HepG2 (cell line): ENCODE measurements at regions not wholly inside any gene's neighbourhood (a gene's known extent, or its start where the extent isn't known, plus 50 kb on each side); places are given as distances from the start of the nearest gene placed in this dataset.

Experiments used
- ATAC-seq: fragments of 200-7000 bp; cut with Tn5 transposase; 3 replicates; pipeline ENCODE4 v1.9.1; 2020; ENCODE audit warnings: mild to moderate bottlenecking, moderate library complexity
- BruUV-seq: library from RNA; stranded (reverse); fragments of 400-500 nt; replicated peaks from 2 replicates; lab custom pipeline; 2021; lab: Mats Ljungman, UMichigan
- CTCF ChIA-PET: fragments of 300-600 bp; formaldehyde crosslinking; extraction: SDS; loops from one replicate; lab custom pipeline; 2021; ENCODE audit warnings: low total read pairs, inconsistent platforms, low intra/inter-chr PET ratio; lab: Yijun Ruan, JAX
- POLR2A ChIA-PET: fragments of 350-600 bp; sonication (Branson Sonifier 250); formaldehyde crosslinking; loops from one replicate; lab custom pipeline; 2020; ENCODE audit warnings: antibody characterized with exemption, inconsistent platforms; lab: Yijun Ruan, JAX
- DNase-seq: peaks from one replicate; pipeline ENCODE4 v3.0.0-alpha.2; 2015; ENCODE audit warnings: low spot score
- FAIRE-seq: peaks from 3 replicates; lab custom pipeline; 2011; peaks lifted over from hg19 to GRCh38; lab: Jason Lieb, UNC
- H2AFZ ChIP-seq: one replicate; pipeline ENCODE4 v1.6.1; 2011; ENCODE audit warnings: low read length, inconsistent platforms
- H3K27ac ChIP-seq: fragments of 300-600 bp; 3 replicates; pipeline ENCODE4 v1.8.0; 2011; ENCODE audit warnings: mixed run types, mild to moderate bottlenecking, mixed read lengths, low read length, inconsistent platforms; ENCODE audit not compliant: insufficient read depth; ENCODE audit errors: extremely low read length
- H3K27me3 ChIP-seq, 2 experiments: fragments of 200-600 bp in 1 of 2; 2 replicates in 1 of 2; 3 replicates in 1 of 2; pipeline versions ENCODE4 v1.6.0 to v1.8.0; 2011; ENCODE audit warnings: low read length in 2 of 2, mild to moderate bottlenecking in 2 of 2, moderate library complexity in 2 of 2, inconsistent platforms in 1 of 2; ENCODE audit not compliant: insufficient read depth in 2 of 2, control insufficient read depth in 1 of 2
- H3K36me3 ChIP-seq, 2 experiments: fragments of 200-600 bp in 1 of 2; replicated peaks in 1 of 2; 2 replicates in 1 of 2; 3 replicates in 1 of 2; pipeline versions ENCODE4 v1.5.1 to v1.8.0; 2011; ENCODE audit warnings: low read length in 2 of 2, inconsistent platforms in 1 of 2; ENCODE audit not compliant: insufficient read depth in 2 of 2, control insufficient read depth in 1 of 2
- H3K4me1 ChIP-seq: 2 replicates; pipeline ENCODE4 v1.5.1; 2012; ENCODE audit warnings: low read length, inconsistent platforms; ENCODE audit not compliant: insufficient read depth
- H3K4me2 ChIP-seq: 2 replicates; pipeline ENCODE4 v1.6.0; 2011; ENCODE audit warnings: low read depth, low read length, inconsistent platforms
- H3K4me3 ChIP-seq, 3 experiments: fragments of 200-600 bp in 1 of 3; sonication (generic), shearing (Covaris generic) in 1 of 3; replicated peaks in 1 of 3; 2 replicates each; pipeline ENCODE4 v1.5.1; 2011 to 2016; ENCODE audit warnings: low read length in 3 of 3, inconsistent platforms in 2 of 3, low read depth in 2 of 3, mild to moderate bottlenecking in 2 of 3, control low read depth in 1 of 3, mixed read lengths in 1 of 3; ENCODE audit not compliant: insufficient read depth in 1 of 3
- H3K79me2 ChIP-seq: one replicate; pipeline ENCODE4 v1.6.1; 2011; ENCODE audit warnings: low read length, inconsistent platforms; ENCODE audit not compliant: insufficient read depth
- H3K9ac ChIP-seq: 2 replicates; pipeline ENCODE4 v1.6.0; 2011; ENCODE audit warnings: mild to moderate bottlenecking, low read depth, low read length, inconsistent platforms; ENCODE audit not compliant: insufficient read depth
- H3K9me3 ChIP-seq: 2 replicates; pipeline ENCODE4 v1.5.1; 2012; ENCODE audit warnings: mild to moderate bottlenecking, low read length
- H4K20me1 ChIP-seq: 2 replicates; pipeline ENCODE4 v1.6.0; 2011; ENCODE audit warnings: inconsistent platforms, mild to moderate bottlenecking, low read length, moderate library complexity; ENCODE audit not compliant: insufficient read depth
- GTF2F1 ChIP-seq: fragments of 150-350 bp; IDR thresholded peaks from 2 replicates; pipeline ENCODE4 v1.6.1; 2014; ENCODE audit warnings: low read length
- HOXA3 ChIP-seq: sonication (generic); formaldehyde crosslinking; IDR thresholded peaks from 2 replicates; pipeline ENCODE4 v1.5.0; 2020; ENCODE audit warnings: missing genetic modification reagents
- MAZ ChIP-seq, 2 experiments: sonication (generic) in 1 of 2; formaldehyde crosslinking in 1 of 2; IDR thresholded peaks; 2 replicates each; pipeline versions ENCODE4 v1.5.0 to v1.6.1; 2012 to 2020; ENCODE audit warnings: low read depth in 2 of 2, mild to moderate bottlenecking in 2 of 2, borderline replicate concordance in 1 of 2, improper control_type of control experiment in 1 of 2, low read length in 1 of 2, missing genetic modification reagents in 1 of 2, moderate library complexity in 1 of 2
- TAF1 ChIP-seq: sonication (generic); formaldehyde crosslinking; IDR thresholded peaks from 2 replicates; pipeline ENCODE4 v1.4.0; 2020; ENCODE audit warnings: missing genetic modification reagents
- TBL1XR1 ChIP-seq: fragments of 150-350 bp; IDR thresholded peaks from 2 replicates; pipeline ENCODE4 v1.6.1; 2014; ENCODE audit warnings: borderline replicate concordance, low read length; ENCODE audit not compliant: partially characterized antibody
- ZFYVE20 ChIP-seq: sonication (generic); formaldehyde crosslinking; IDR thresholded peaks from 2 replicates; pipeline ENCODE4 v1.8.0; 2023; ENCODE audit warnings: low read depth, mild to moderate bottlenecking, moderate library complexity, missing genetic modification reagents, borderline replicate concordance
- ZNF468 ChIP-seq: sonication (generic); formaldehyde crosslinking; IDR thresholded peaks from 2 replicates; pipeline ENCODE4 v1.8.0; 2022; ENCODE audit warnings: mild to moderate bottlenecking, moderate library complexity, missing genetic modification reagents
- WGBS: methylation state at CpG from one replicate; pipeline ENCODE4 v1.1.6; 2017; ENCODE audit warnings: low lambda C conversion rate; 5-methylcytosine and 5-hydroxymethylcytosine counted together
- in situ Hi-C: cut with HindIII; loops from 2 replicates; pipeline ENCODE4 v1.10.0; 2017; ENCODE audit warnings: low pct_unique_long_range_greater_than_20kb; ENCODE audit not compliant: extremely low pct_ligation_motif_present
- intact Hi-C: fragments of 100-400 bp; cut with micrococcal nuclease; formaldehyde crosslinking; loops from one replicate; pipeline ENCODE4 v1.10.0; 2022; ENCODE audit not compliant: unreplicated experiment
- TF ChIP-seq, protein P1 (sequence below), 2 experiments: sonication (generic) in 1 of 2; formaldehyde crosslinking in 1 of 2; IDR thresholded peaks; 2 replicates each; pipeline versions ENCODE4 v1.4.0 to v1.6.1; 2018 to 2020; ENCODE audit warnings: missing genetic modification reagents in 2 of 2, borderline replicate concordance in 1 of 2, low read depth in 1 of 2, mild to moderate bottlenecking in 1 of 2, missing biosample characterization in 1 of 2
- TF ChIP-seq, protein P2 (sequence below): sonication (generic); formaldehyde crosslinking; IDR thresholded peaks from 2 replicates; pipeline ENCODE4 v1.5.0; 2020; ENCODE audit warnings: missing genetic modification reagents
- TF ChIP-seq, protein P3 (sequence below): sonication (generic); formaldehyde crosslinking; IDR thresholded peaks from 2 replicates; pipeline ENCODE4 v1.5.1; 2020; ENCODE audit warnings: missing genetic modification reagents, mild to moderate bottlenecking, borderline replicate concordance
- TF ChIP-seq, protein P4 (sequence below): sonication (generic); formaldehyde crosslinking; IDR thresholded peaks from 2 replicates; pipeline ENCODE4 v1.5.0; 2020; ENCODE audit warnings: missing genetic modification reagents

DNA sequence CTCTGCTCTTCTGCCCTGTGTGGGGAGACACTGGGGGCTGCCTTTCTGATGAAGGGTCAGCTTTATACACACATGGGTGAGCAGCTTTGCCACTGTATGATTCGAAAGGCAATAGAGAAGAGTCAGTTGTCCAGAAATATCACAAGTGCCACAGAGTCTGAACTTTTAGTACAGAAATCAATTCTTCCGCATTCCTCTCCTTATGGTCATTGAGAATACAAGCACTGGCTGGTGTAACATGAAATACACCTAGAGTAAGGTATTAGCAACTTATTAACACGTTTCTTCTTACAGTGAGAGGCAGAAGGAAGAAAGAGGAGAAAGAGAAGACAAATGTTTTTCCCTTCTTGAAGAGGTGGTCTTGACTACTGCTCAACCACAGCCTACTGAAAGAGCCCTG lies 579.2 kb downstream of the ZEB2 start:
- no peak for FAIRE-seq
- H3K4me3 ChIP-seq: no peak overlapping the region
- no peak overlapping the region for H3K27ac ChIP-seq
- H4K20me1 ChIP-seq: no peaks in the 10 kb centered on the region
- H3K79me2 ChIP-seq: no peaks in the 10 kb centered on the region
- no peak overlapping the region for H2AFZ ChIP-seq
- ChIA-PET POLR2A (no interaction called here), CTCF (no interaction called here)
- TF ChIP-seq, protein P1, sequence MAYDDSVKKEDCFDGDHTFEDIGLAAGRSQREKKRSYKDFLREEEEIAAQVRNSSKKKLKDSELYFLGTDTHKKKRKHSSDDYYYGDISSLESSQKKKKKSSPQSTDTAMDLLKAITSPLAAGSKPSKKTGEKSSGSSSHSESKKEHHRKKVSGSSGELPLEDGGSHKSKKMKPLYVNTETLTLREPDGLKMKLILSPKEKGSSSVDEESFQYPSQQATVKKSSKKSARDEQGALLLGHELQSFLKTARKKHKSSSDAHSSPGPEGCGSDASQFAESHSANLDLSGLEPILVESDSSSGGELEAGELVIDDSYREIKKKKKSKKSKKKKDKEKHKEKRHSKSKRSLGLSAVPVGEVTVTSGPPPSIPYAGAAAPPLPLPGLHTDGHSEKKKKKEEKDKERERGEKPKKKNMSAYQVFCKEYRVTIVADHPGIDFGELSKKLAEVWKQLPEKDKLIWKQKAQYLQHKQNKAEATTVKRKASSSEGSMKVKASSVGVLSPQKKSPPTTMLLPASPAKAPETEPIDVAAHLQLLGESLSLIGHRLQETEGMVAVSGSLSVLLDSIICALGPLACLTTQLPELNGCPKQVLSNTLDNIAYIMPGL (CRISPR knock-in tag; IDR thresholded peaks at IDR 0.05; ENCODE audit: borderline replicate concordance in 1 of 2, low read depth in 1 of 2): no peak
- no TSS peak for BruUV-seq
- intact Hi-C loops (no loop called here), in situ Hi-C loops (no loop called here)
- no peak for ATAC-seq
- no peak for DNase-seq
- H3K4me1 ChIP-seq: no peaks in the 10 kb centered on the region
- 26% methylated on average over 3 of the region's 3 CpGs for WGBS
- H3K4me2 ChIP-seq: no peak overlapping the region
- no peaks in the 10 kb centered on the region for H3K36me3 ChIP-seq
- no peaks in the 10 kb centered on the region for H3K9me3 ChIP-seq
- no peak overlapping the region for H3K9ac ChIP-seq
- peaks cover 0 to 25% of the 10 kb centered on the region in 2 experiments; a peak in 3 of 5 replicates for H3K27me3 ChIP-seq

DNA sequence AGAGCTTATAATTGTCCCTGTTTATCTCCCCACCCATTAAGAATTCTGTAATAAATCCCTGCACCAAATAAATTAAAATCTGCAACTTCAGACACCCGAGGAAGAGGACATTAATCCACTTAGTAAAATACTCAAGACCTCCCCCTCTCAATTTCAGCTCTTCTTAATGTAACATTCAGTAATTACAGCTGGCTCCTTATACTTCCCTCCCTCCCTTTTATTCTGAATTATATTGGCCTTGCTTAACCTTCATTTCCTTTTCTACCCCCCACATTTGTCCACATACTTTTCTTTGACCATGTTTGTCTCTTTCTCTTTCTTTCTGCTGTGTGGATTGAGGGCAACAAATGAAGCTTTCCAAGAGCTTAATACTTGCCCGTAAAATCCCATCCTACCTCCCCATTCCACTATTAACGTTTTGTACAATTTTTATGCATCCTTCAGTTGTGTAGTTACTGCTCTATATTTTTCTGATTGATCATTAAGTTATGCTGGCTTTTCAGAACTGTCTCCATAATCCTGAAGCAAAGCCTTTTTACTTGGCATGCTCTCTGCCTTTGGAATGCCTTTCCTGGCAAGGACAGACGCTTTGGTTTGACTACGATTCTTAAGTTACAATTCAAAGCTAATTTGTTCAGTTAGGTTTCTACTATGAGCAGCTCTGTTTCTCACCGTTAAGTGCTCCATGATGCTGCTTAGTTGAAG lies 580.1 kb downstream of the ZEB2 start:
- Histone ChIP-seq H3K4me3 (no peak overlapping the region), H3K36me3 (no peaks in the 10 kb centered on the region), H2AFZ (no peak overlapping the region), H3K27ac (no peak overlapping the region), H3K4me1 (no peaks in the 10 kb centered on the region), H3K9me3 (no peaks in the 10 kb centered on the region), H4K20me1 (no peaks in the 10 kb centered on the region), H3K9ac (no peak overlapping the region), H3K4me2 (no peak overlapping the region), H3K27me3 (peaks cover 0 to 25% of the 10 kb centered on the region in 2 experiments; a peak in 3 of 5 replicates), H3K79me2 (no peaks in the 10 kb centered on the region)
- intact Hi-C loops (no loop called here), in situ Hi-C loops (no loop called here)
- 11% methylated on average over 6 of the region's 6 CpGs for WGBS
- BruUV-seq: no TSS peak
- ChIA-PET POLR2A (no interaction called here), CTCF (no interaction called here)
- no peak for ATAC-seq
- no peak for FAIRE-seq
- DNase-seq: no peak
- TF ChIP-seq ZNF468 (no peak), MAZ (IDR thresholded peaks at IDR 0.05; ENCODE audit: borderline replicate concordance, low read depth, low read length) (no peak), MAZ (CRISPR knock-in tag; IDR thresholded peaks at IDR 0.05; ENCODE audit: low read depth) (no peak), TAF1 (no peak), ZFYVE20 (no peak), GTF2F1 (no peak), TBL1XR1 (no peak), HOXA3 (CRISPR knock-in tag) (no peak)
- TF ChIP-seq, protein P2, sequence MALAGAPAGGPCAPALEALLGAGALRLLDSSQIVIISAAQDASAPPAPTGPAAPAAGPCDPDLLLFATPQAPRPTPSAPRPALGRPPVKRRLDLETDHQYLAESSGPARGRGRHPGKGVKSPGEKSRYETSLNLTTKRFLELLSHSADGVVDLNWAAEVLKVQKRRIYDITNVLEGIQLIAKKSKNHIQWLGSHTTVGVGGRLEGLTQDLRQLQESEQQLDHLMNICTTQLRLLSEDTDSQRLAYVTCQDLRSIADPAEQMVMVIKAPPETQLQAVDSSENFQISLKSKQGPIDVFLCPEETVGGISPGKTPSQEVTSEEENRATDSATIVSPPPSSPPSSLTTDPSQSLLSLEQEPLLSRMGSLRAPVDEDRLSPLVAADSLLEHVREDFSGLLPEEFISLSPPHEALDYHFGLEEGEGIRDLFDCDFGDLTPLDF (CRISPR knock-in tag): no peak
- TF ChIP-seq, protein P3, sequence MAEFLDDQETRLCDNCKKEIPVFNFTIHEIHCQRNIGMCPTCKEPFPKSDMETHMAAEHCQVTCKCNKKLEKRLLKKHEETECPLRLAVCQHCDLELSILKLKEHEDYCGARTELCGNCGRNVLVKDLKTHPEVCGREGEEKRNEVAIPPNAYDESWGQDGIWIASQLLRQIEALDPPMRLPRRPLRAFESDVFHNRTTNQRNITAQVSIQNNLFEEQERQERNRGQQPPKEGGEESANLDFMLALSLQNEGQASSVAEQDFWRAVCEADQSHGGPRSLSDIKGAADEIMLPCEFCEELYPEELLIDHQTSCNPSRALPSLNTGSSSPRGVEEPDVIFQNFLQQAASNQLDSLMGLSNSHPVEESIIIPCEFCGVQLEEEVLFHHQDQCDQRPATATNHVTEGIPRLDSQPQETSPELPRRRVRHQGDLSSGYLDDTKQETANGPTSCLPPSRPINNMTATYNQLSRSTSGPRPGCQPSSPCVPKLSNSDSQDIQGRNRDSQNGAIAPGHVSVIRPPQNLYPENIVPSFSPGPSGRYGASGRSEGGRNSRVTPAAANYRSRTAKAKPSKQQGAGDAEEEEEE: no peak
- TF ChIP-seq, protein P4, sequence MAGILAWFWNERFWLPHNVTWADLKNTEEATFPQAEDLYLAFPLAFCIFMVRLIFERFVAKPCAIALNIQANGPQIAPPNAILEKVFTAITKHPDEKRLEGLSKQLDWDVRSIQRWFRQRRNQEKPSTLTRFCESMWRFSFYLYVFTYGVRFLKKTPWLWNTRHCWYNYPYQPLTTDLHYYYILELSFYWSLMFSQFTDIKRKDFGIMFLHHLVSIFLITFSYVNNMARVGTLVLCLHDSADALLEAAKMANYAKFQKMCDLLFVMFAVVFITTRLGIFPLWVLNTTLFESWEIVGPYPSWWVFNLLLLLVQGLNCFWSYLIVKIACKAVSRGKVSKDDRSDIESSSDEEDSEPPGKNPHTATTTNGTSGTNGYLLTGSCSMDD (CRISPR knock-in tag): no peak
